GM18526 (cell line): ENCODE measurements at regions not wholly inside any gene's neighbourhood (a gene's known extent, or its start where the extent isn't known, plus 50 kb on each side); places are given as distances from the start of the nearest gene placed in this dataset.

ENCODE experiments used
- POLR2A ChIP-seq: IDR thresholded peaks from 3 replicates; pipeline ENCODE4 v1.6.1; 2011; ENCODE audit not compliant: insufficient read length; ENCODE audit errors: extremely low read depth

GRCh38 chr6:43951063-43951755 lies 176.0 kb downstream of the MRPL14 start:
- TF ChIP-seq POLR2A = no peak

- TF ChIP-seq POLR2A = no peak
These were observed 176.6 kb downstream of the MRPL14 start for GRCh38 chr6:43950731-43951062.

GRCh38 chr6:43950051-43950605 lies 177.1 kb downstream of the MRPL14 start:
- no peak for TF ChIP-seq POLR2A

GRCh38 chr6:43949551-43949991 lies 177.7 kb downstream of the MRPL14 start:
- no peak for TF ChIP-seq POLR2A

DNA sequence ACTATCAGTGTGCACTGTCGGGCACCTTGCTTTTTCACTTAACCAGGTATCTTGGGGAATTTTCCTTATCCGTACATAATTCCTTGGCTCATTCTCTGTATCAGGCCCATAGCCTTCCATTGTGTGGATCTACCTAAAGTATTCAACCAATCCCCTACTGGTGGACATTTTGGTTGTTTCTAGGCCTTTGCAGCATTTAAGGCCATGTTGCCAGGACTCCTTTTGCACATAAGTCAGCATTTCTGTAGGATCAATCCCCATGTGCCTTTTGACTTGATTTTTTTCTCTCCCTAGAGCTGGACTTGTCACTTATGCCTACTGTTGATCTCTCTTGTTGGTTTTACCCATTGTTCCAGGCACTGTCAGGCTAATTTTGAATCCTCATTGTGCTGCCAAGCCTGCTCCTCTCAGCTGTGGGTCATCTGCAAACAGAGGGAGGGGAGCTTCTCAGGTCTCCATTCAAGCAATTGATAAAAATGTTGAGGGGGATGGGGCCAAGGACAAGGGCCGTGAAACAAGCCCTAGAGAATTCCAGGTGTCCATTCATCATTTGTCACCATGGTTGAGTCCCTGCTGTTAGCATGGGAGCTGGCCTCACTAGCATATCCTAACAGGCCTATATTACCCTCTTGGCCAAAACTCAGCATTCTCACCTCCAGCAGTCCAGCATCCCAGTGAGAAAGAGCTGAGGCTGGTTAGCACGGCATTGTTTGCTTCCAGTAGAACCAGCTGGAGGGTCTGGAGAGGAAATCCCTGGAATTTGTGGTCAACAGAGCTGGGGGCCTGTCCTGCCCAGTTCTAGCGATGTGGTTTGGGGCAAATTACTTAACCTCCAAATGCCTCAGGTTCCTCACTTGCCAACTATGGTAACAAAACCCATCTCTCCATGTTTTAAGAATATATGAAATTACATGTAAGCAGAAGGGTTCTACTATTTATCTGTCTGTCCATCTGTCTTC lies 178.4 kb downstream of the MRPL14 start:
- TF ChIP-seq POLR2A = no peak

GRCh38 chr6:43947860-43948259 lies 177.8 kb downstream of the VEGFA start:
- no peak for TF ChIP-seq POLR2A

GRCh38 chr6:43946641-43947363 lies 176.8 kb downstream of the VEGFA start:
- TF ChIP-seq POLR2A = no peak

DNA sequence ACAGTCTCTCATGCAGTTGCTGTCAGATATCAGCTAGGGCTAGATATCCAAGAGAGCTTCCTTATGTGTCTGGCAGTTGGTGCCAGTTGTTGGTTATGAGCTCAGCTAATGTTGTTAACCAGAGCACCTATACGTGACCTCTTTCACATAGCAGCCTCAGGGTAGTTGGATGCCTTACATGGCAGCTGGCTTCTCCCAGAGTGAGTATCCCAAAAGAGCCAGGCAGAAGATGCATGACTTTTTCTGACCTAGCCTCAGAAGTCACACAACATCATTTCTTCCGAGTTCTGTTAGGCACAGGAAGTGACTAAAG lies 175.7 kb downstream of the VEGFA start:
- TF ChIP-seq POLR2A = no peak

GRCh38 chr6:43944908-43945767 lies 175.1 kb downstream of the VEGFA start:
- TF ChIP-seq POLR2A = no peak

DNA sequence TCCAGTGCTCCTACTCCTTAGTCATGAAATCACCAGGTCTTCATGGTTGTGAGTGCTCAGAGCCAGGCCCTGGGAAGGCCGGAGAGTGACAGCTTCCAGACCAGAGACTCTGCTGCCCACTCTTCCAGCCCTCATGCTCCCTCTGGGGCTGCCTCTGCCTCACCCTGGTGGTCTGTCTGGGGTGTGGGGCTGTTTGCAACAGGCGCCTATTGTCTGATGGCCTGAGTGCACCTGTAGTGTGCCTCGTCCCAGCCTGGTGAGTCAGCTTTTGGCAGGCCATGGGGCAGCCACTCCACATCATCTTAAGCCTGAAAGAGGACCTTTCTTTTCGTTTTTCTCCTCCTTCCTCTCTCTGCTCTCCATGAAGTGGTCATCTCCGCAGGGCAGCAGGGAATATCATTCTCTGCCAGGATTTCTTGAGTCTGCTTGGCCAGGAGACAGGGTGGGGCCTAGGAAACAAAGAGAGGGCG lies 173.8 kb downstream of the VEGFA start:
- no peak for TF ChIP-seq POLR2A

DNA sequence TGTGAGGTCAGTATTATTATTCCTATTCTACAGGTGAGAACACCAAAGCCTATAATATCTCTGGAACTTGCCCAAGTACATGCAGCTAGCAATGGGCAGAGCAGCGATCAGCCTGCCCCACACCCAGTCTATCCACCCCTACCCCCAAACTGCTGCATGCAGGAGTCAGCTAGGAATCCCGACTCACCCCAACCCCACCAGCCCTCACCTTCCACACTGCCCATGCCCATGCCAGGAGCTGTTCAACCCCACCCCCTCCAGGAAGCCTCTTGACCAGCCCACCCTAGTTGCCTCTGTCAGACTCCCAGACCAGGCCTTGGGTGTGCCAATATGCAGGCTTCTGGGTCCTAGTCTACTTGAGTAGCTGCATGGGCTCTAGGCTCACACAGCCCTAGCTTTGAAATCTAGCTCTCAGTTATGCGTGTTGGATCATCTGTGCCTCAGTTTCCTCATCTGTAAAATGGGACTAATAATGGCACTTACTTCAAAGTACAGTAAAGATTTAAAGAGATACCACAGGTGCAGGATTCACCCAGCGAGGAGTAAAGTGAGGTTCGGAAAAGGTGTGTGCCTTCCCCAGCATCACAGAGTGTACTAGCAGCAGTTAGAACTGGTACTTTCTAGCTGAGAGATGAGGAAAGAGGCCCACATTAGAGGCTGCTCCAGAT lies 173.2 kb downstream of the VEGFA start:
- TF ChIP-seq POLR2A = no peak

DNA sequence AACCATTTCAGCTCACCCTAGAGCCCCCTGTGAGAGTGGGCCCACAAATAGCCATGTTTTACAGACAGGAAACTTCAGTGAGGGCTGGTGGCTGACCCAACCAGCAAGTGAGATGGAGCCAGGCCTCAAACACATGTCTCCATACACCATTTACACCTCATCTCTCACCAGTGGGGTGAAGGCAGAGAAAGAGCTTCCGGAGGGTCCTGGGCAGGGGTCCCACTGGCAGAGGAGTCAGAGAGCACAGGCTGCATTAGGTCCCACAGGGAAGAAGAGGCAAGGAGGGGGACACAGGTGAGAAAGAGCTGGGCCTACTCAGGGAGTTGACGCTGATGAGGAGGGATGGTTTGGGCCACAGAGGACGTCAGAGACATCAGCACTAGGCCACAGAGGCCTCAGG lies 172.6 kb downstream of the VEGFA start:
- TF ChIP-seq POLR2A = no peak

GRCh38 chr6:43942011-43942442 lies 172.0 kb downstream of the VEGFA start:
- TF ChIP-seq POLR2A = no peak

GRCh38 chr6:43941174-43941573 lies 171.2 kb downstream of the VEGFA start:
- no peak for TF ChIP-seq POLR2A
